ENCODE measurements at regions not wholly inside any gene's neighbourhood (a gene's known extent, or its start where the extent isn't known, plus 50 kb on each side); places are given as distances from the start of the nearest gene placed in this dataset.

DNA sequence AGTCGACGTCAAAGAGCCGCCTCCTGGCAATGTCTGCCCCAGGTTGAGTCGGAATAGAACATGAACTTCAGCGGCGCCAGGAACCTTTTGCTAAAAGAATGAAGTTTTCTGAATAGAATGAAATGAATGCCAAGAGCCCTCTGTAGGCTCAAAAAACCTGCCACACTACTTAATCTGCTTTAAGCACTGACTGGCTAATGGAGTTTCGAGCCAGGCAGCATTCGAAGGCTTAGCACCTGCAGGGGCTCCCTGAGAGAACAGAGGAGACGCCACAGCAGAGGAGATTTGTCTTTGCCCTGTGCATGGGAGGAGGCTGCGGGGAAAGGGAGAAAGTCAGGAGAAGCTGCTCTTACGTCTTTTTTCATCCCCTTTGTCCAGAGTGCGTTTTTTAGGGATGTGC lies 641.7 kb downstream of the AJAP1 start:
- Histone ChIP-seq H3K4me3 (ENCODE audit: low read length in 3 of 3) (no peak overlapping the region), H3K9me3 (ENCODE audit: control insufficient read depth in 3 of 3, low read length in 3 of 3) (no peaks in the 10 kb centered on the region), H3K36me3 (ENCODE audit: control insufficient read depth in 3 of 3, insufficient read depth in 3 of 3, low read length in 3 of 3) (no peaks in the 10 kb centered on the region), H3K27me3 (ENCODE audit: control insufficient read depth in 3 of 3, insufficient read depth in 3 of 3, low read length in 3 of 3) (peaks cover 8 to 25% (median 12%) of the 10 kb centered on the region in 3 donors), H3K9ac (ENCODE audit: low read depth in 1 of 3, low read length in 3 of 3) (no peak overlapping the region), H3K4me1 (ENCODE audit: control insufficient read depth in 3 of 3, insufficient read depth in 3 of 3, low read length in 3 of 3) (no peaks in the 10 kb centered on the region), H3K27ac (ENCODE audit: low read depth, low read length) (no peak overlapping the region)

DNA sequence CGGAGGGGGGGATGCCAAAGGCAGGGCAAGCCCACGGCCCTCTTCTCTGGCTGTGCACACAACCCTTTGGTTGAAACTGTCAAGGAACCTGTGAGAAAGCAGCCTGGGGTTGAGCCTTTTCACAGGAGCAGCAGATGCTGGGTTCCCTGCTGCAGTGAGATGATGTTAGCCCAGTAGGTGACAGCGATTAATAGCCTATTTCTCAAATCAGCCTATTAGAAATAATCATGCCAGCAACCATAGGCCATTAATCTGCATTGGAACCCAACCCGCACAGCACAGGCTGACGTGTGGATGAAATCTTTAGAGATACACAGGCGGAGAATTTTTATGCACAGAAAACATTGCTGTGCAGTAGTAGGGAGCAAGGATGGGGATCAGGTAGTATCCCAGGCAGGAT lies 637.5 kb downstream of the AJAP1 start:
- Histone ChIP-seq H3K4me1 (ENCODE audit: control insufficient read depth in 3 of 3, insufficient read depth in 3 of 3, low read length in 3 of 3) (no peaks in the 10 kb centered on the region), H3K27ac (ENCODE audit: low read depth, low read length) (no peak overlapping the region), H3K36me3 (ENCODE audit: control insufficient read depth in 3 of 3, insufficient read depth in 3 of 3, low read length in 3 of 3) (no peaks in the 10 kb centered on the region), H3K4me3 (ENCODE audit: low read length in 3 of 3) (no peak overlapping the region), H3K9me3 (ENCODE audit: control insufficient read depth in 3 of 3, low read length in 3 of 3) (no peaks in the 10 kb centered on the region), H3K9ac (ENCODE audit: low read depth in 1 of 3, low read length in 3 of 3) (no peak overlapping the region), H3K27me3 (ENCODE audit: control insufficient read depth in 3 of 3, insufficient read depth in 3 of 3, low read length in 3 of 3) (peaks cover under 1 to 23% (median 7%) of the 10 kb centered on the region in 3 donors)

DNA sequence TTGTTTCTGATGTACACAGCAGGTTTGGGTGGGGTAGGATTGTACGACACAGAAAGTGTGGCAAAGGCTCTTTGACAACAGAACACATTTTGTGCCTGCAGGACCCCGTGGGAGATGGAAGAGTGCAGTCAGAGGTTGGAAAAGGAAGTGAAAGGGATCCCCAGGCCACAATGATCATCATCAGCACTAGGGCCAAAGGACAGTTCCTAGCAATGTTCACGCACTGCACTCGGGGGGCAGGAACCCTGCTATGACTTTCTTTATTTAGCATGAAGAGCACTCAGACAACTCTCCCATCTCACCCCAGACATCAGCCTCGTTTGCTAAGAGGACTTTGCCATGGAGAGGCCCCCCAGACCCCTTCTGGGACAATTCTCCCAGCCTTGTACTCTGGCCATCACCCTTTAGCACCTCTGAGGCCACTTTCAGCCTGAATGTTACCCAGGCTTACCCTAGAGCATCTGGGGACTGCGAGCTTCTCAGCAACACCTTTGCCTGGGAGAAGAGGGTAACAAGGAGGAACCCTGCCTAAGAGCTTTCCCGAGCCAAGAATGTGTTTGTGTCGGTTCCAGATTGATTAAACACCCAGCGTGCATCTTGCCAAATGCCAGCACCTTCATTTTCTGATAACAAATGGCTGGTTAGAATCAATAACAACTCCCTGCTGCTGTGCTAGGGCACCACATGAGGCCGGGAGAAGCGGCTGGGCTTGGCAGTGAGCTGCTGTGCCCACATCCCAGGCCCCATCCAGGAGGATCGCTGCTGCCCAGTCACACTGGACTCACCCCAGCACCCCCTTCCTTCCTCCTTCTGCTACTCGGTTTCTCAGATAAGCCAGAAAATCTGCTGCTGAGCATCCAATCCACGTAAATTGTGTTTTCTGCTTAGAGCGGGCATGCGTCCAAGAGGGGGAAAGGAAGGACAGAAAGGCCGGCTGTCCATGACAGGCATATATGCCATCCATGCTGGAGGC lies 633.1 kb downstream of the AJAP1 start:
- peaks cover 0 to 19% (median 0%) of the 10 kb centered on the region in 3 donors for H3K27me3 ChIP-seq (ENCODE audit: control insufficient read depth in 3 of 3, insufficient read depth in 3 of 3, low read length in 3 of 3)
- H3K27ac ChIP-seq (ENCODE audit: low read depth, low read length), result no peak overlapping the region
- no peaks in the 10 kb centered on the region for H3K4me1 ChIP-seq (ENCODE audit: control insufficient read depth in 3 of 3, insufficient read depth in 3 of 3, low read length in 3 of 3)
- no peak overlapping the region for H3K4me3 ChIP-seq (ENCODE audit: low read length in 3 of 3)
- no peak overlapping the region for H3K9ac ChIP-seq (ENCODE audit: low read depth in 1 of 3, low read length in 3 of 3)
- peaks cover 0 to 3% (median 0%) of the 10 kb centered on the region in 3 donors for H3K9me3 ChIP-seq (ENCODE audit: control insufficient read depth in 3 of 3, low read length in 3 of 3)
- no peaks in the 10 kb centered on the region for H3K36me3 ChIP-seq (ENCODE audit: control insufficient read depth in 3 of 3, insufficient read depth in 3 of 3, low read length in 3 of 3)

DNA sequence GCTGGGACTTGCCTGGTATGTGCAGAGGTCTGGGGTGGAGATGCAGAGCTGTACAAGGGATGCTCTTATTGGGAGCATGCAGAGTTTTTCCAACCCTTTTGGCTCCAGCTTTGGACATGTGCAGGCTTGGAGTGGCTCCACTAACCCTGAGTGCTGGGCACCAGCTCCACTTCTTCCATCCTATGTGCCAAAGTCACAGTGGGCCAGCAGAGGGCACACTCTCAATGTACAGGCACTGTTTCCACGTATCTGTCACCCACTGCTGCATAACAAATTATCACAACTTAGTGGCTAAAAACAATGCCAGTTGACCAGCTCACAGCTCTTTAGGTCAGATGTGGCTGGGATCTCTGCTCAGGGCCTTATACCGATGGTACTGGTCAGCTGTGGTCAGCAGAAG lies 631.8 kb downstream of the AJAP1 start:
- Histone ChIP-seq H3K9me3 (ENCODE audit: control insufficient read depth in 3 of 3, low read length in 3 of 3) (peaks cover 0 to 3% (median 0%) of the 10 kb centered on the region in 3 donors), H3K4me3 (ENCODE audit: low read length in 3 of 3) (no peak overlapping the region), H3K9ac (ENCODE audit: low read depth in 1 of 3, low read length in 3 of 3) (no peak overlapping the region), H3K27ac (ENCODE audit: low read depth, low read length) (no peak overlapping the region), H3K4me1 (ENCODE audit: control insufficient read depth in 3 of 3, insufficient read depth in 3 of 3, low read length in 3 of 3) (no peaks in the 10 kb centered on the region), H3K27me3 (ENCODE audit: control insufficient read depth in 3 of 3, insufficient read depth in 3 of 3, low read length in 3 of 3) (peaks cover 0 to 17% (median 0%) of the 10 kb centered on the region in 3 donors), H3K36me3 (ENCODE audit: control insufficient read depth in 3 of 3, insufficient read depth in 3 of 3, low read length in 3 of 3) (no peaks in the 10 kb centered on the region)

DNA sequence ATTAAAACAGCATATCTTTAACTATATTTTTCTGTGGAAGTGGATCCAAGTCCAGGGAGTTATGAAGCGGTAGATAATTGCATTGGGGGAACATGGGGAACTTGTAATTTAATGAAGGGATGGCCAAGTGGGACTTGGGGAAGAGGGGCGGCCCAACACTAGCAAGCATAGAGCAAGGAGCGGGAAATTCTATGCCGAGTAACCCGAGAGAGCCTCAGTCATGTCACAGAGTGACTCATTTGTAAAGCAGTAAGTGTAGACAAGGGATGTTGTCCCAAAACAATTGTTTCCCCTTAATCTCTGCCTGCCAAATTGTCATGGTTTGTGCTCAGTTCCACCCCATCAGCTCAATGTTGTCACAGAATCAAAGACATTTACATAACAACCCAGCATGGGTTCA lies 620.1 kb downstream of the AJAP1 start:
- Histone ChIP-seq H3K9ac (ENCODE audit: low read depth in 1 of 3, low read length in 3 of 3) (no peak overlapping the region), H3K9me3 (ENCODE audit: control insufficient read depth in 3 of 3, low read length in 3 of 3) (peaks cover 0 to 4% (median 0%) of the 10 kb centered on the region in 3 donors), H3K36me3 (ENCODE audit: control insufficient read depth in 3 of 3, insufficient read depth in 3 of 3, low read length in 3 of 3) (no peaks in the 10 kb centered on the region), H3K27ac (ENCODE audit: low read depth, low read length) (no peak overlapping the region), H3K4me1 (ENCODE audit: control insufficient read depth in 3 of 3, insufficient read depth in 3 of 3, low read length in 3 of 3) (no peaks in the 10 kb centered on the region), H3K27me3 (ENCODE audit: control insufficient read depth in 3 of 3, insufficient read depth in 3 of 3, low read length in 3 of 3) (peaks cover 0 to 6% (median 0%) of the 10 kb centered on the region in 3 donors), H3K4me3 (ENCODE audit: low read length in 3 of 3) (no peak overlapping the region)

DNA sequence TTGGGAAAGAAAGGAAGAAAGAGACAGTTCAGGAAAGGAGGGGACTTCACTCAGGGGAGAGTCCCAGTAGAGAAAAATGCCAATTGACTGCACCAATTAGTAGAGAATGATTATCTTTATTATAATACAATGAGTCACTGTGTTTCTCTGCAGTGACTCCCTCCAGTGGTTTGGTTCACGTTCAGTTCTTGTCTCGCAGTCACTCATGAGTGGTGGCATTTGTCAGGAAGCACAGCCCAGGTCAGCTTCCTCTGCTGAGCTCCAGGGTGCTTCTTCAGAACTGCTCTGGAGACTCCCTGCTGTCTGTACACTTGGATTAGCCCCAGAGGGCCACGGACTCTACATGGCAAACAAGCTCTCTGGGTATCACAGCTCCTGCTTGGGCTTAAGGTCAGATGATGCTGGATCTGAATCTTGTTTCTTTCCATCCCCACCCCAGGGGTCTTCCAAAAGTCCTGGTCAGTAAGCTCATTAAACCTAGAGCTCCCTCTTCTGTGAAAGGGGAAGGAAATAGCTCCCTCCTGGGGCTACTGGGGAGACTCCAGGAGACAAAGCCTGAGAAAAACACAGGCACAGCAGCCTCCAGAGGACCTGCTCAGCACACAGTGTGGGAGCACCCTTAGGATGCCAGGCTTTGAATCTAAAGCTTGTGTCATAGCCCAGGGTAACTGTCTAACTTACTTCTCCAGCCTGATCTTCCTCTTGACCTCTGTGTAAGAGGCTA lies 619.0 kb downstream of the AJAP1 start:
- Histone ChIP-seq H3K36me3 (ENCODE audit: control insufficient read depth in 3 of 3, insufficient read depth in 3 of 3, low read length in 3 of 3) (no peaks in the 10 kb centered on the region), H3K27me3 (ENCODE audit: control insufficient read depth in 3 of 3, insufficient read depth in 3 of 3, low read length in 3 of 3) (peaks cover 0 to 9% (median 0%) of the 10 kb centered on the region in 3 donors), H3K9me3 (ENCODE audit: control insufficient read depth in 3 of 3, low read length in 3 of 3) (peaks cover 0 to 4% (median 0%) of the 10 kb centered on the region in 3 donors), H3K4me3 (ENCODE audit: low read length in 3 of 3) (no peak overlapping the region), H3K9ac (ENCODE audit: low read depth in 1 of 3, low read length in 3 of 3) (no peak overlapping the region), H3K27ac (ENCODE audit: low read depth, low read length) (no peak overlapping the region), H3K4me1 (ENCODE audit: control insufficient read depth in 3 of 3, insufficient read depth in 3 of 3, low read length in 3 of 3) (no peaks in the 10 kb centered on the region)

- Histone ChIP-seq H3K9me3 (ENCODE audit: control insufficient read depth in 3 of 3, low read length in 3 of 3) (peaks cover 0 to 4% (median 0%) of the 10 kb centered on the region in 3 donors), H3K27me3 (ENCODE audit: control insufficient read depth in 3 of 3, insufficient read depth in 3 of 3, low read length in 3 of 3) (peaks cover 0 to 14% (median 0%) of the 10 kb centered on the region in 3 donors), H3K4me3 (ENCODE audit: low read length in 3 of 3) (no peak overlapping the region), H3K36me3 (ENCODE audit: control insufficient read depth in 3 of 3, insufficient read depth in 3 of 3, low read length in 3 of 3) (no peaks in the 10 kb centered on the region), H3K9ac (ENCODE audit: low read depth in 1 of 3, low read length in 3 of 3) (no peak overlapping the region), H3K27ac (ENCODE audit: low read depth, low read length) (no peak overlapping the region), H3K4me1 (ENCODE audit: control insufficient read depth in 3 of 3, insufficient read depth in 3 of 3, low read length in 3 of 3) (no peaks in the 10 kb centered on the region)
Observed at GRCh38 chr1:5272325-5272724, 617.9 kb downstream of the AJAP1 start.

GRCh38 chr1:5271264-5271663 lies 616.9 kb downstream of the AJAP1 start:
- Histone ChIP-seq H3K4me3 (ENCODE audit: low read length in 3 of 3) (no peak overlapping the region), H3K27ac (ENCODE audit: low read depth, low read length) (no peak overlapping the region), H3K4me1 (ENCODE audit: control insufficient read depth in 3 of 3, insufficient read depth in 3 of 3, low read length in 3 of 3) (no peaks in the 10 kb centered on the region), H3K27me3 (ENCODE audit: control insufficient read depth in 3 of 3, insufficient read depth in 3 of 3, low read length in 3 of 3) (peaks cover 0 to 19% (median 0%) of the 10 kb centered on the region in 3 donors), H3K36me3 (ENCODE audit: control insufficient read depth in 3 of 3, insufficient read depth in 3 of 3, low read length in 3 of 3) (no peaks in the 10 kb centered on the region), H3K9me3 (ENCODE audit: control insufficient read depth in 3 of 3, low read length in 3 of 3) (peaks cover 0 to 4% (median 0%) of the 10 kb centered on the region in 3 donors), H3K9ac (ENCODE audit: low read depth in 1 of 3, low read length in 3 of 3) (no peak overlapping the region)

GRCh38 chr1:5269901-5270300 lies 615.5 kb downstream of the AJAP1 start:
- Histone ChIP-seq H3K36me3 (ENCODE audit: control insufficient read depth in 3 of 3, insufficient read depth in 3 of 3, low read length in 3 of 3) (no peaks in the 10 kb centered on the region), H3K9ac (ENCODE audit: low read depth in 1 of 3, low read length in 3 of 3) (no peak overlapping the region), H3K27ac (ENCODE audit: low read depth, low read length) (no peak overlapping the region), H3K4me1 (ENCODE audit: control insufficient read depth in 3 of 3, insufficient read depth in 3 of 3, low read length in 3 of 3) (no peaks in the 10 kb centered on the region), H3K27me3 (ENCODE audit: control insufficient read depth in 3 of 3, insufficient read depth in 3 of 3, low read length in 3 of 3) (peaks cover 0 to 20% (median 0%) of the 10 kb centered on the region in 3 donors), H3K4me3 (ENCODE audit: low read length in 3 of 3) (no peak overlapping the region), H3K9me3 (ENCODE audit: control insufficient read depth in 3 of 3, low read length in 3 of 3) (peaks cover 0 to 4% (median 0%) of the 10 kb centered on the region in 3 donors)
